Skeletal muscle tissue (tissue), 3 donors: ENCODE measurements at regions not wholly inside any gene's neighbourhood (a gene's known extent, or its start where the extent isn't known, plus 50 kb on each side); places are given as distances from the start of the nearest gene placed in this dataset.
"Not testable (repeated sequence)": the region's sequence is repeated elsewhere in the genome, so short reads cannot be mapped to it uniquely, and the experiment has no call there.

ENCODE experiments used
- H3K27ac ChIP-seq: one replicate; pipeline ENCODE4 v1.7.0; 2013; ENCODE audit warnings: mild to moderate bottlenecking, low read depth, low read length, inconsistent platforms
- H3K27me3 ChIP-seq, 3 donors: one replicate each; pipeline ENCODE4 v1.7.0; 2013; ENCODE audit warnings: low read length in 3 of 3; ENCODE audit not compliant: control insufficient read depth in 3 of 3, insufficient read depth in 3 of 3
- H3K36me3 ChIP-seq, 3 donors: one replicate each; pipeline ENCODE4 v1.7.0; 2013; ENCODE audit warnings: low read length in 3 of 3; ENCODE audit not compliant: control insufficient read depth in 3 of 3, insufficient read depth in 3 of 3
- H3K4me1 ChIP-seq, 3 donors: one replicate each; pipeline ENCODE4 v1.7.0; 2013; ENCODE audit warnings: low read length in 3 of 3, mild to moderate bottlenecking in 3 of 3; ENCODE audit not compliant: control insufficient read depth in 3 of 3, insufficient read depth in 3 of 3
- H3K4me3 ChIP-seq, 3 donors: one replicate each; pipeline ENCODE4 v1.7.0; 2013; ENCODE audit warnings: low read length in 3 of 3
- H3K9ac ChIP-seq, 3 donors: one replicate each; pipeline ENCODE4 v1.7.0; 2013; ENCODE audit warnings: low read length in 3 of 3, mild to moderate bottlenecking in 3 of 3, moderate library complexity in 2 of 3, low read depth in 1 of 3
- H3K9me3 ChIP-seq, 3 donors: one replicate each; pipeline ENCODE4 v1.7.0; 2013; ENCODE audit warnings: low read length in 3 of 3; ENCODE audit not compliant: control insufficient read depth in 3 of 3
- donor health status: Osteomylitis.

GRCh38 chr12:42887657-42888056 lies 298.1 kb upstream of the PRICKLE1 start:
- Histone ChIP-seq H3K9me3 (no peaks in the 10 kb centered on the region), H3K4me3 (no peak overlapping the region), H3K4me1 (no peaks in the 10 kb centered on the region), H3K27ac (no peak overlapping the region), H3K9ac (no peak overlapping the region), H3K36me3 (no peaks in the 10 kb centered on the region), H3K27me3 (no peaks in the 10 kb centered on the region)

GRCh38 chr12:42886160-42886559 lies 296.6 kb upstream of the PRICKLE1 start:
- H3K9ac ChIP-seq, result no peak overlapping the region
- no peaks in the 10 kb centered on the region for H3K27me3 ChIP-seq
- no peak overlapping the region for H3K27ac ChIP-seq
- no peak overlapping the region for H3K4me3 ChIP-seq
- no peaks in the 10 kb centered on the region for H3K36me3 ChIP-seq
- no peaks in the 10 kb centered on the region for H3K4me1 ChIP-seq
- H3K9me3 ChIP-seq, result no peaks in the 10 kb centered on the region

- Histone ChIP-seq H3K36me3 (no peaks in the 10 kb centered on the region), H3K27me3 (no peaks in the 10 kb centered on the region), H3K27ac (no peak overlapping the region), H3K9ac (no peak overlapping the region), H3K4me1 (no peaks in the 10 kb centered on the region), H3K4me3 (no peak overlapping the region), H3K9me3 (no peaks in the 10 kb centered on the region)
Observed at GRCh38 chr12:42885677-42886076, 296.1 kb upstream of the PRICKLE1 start.

- Histone ChIP-seq H3K4me1 (no peaks in the 10 kb centered on the region), H3K27me3 (no peaks in the 10 kb centered on the region), H3K36me3 (no peaks in the 10 kb centered on the region), H3K9ac (no peak overlapping the region), H3K9me3 (no peaks in the 10 kb centered on the region), H3K27ac (no peak overlapping the region), H3K4me3 (no peak overlapping the region)
Observed at GRCh38 chr12:42884116-42884515, 294.6 kb upstream of the PRICKLE1 start.

- Histone ChIP-seq H3K4me1 (no peaks in the 10 kb centered on the region), H3K4me3 (no peak overlapping the region), H3K27ac (no peak overlapping the region), H3K9ac (no peak overlapping the region), H3K36me3 (no peaks in the 10 kb centered on the region), H3K9me3 (no peaks in the 10 kb centered on the region), H3K27me3 (no peaks in the 10 kb centered on the region)
Observed at GRCh38 chr12:42873401-42873800, 283.9 kb upstream of the PRICKLE1 start.

GRCh38 chr12:42871816-42872215 lies 282.3 kb upstream of the PRICKLE1 start:
- no peak overlapping the region for H3K27ac ChIP-seq
- H3K27me3 ChIP-seq, result no peaks in the 10 kb centered on the region
- H3K9me3 ChIP-seq, result no peaks in the 10 kb centered on the region
- no peaks in the 10 kb centered on the region for H3K36me3 ChIP-seq
- H3K4me3 ChIP-seq, result no peak overlapping the region
- H3K4me1 ChIP-seq, result no peaks in the 10 kb centered on the region
- H3K9ac ChIP-seq, result no peak overlapping the region

- H3K9me3 ChIP-seq, result no peaks in the 10 kb centered on the region
- H3K27ac ChIP-seq, result no peak overlapping the region
- no peak overlapping the region for H3K9ac ChIP-seq
- H3K27me3 ChIP-seq, result no peaks in the 10 kb centered on the region
- no peaks in the 10 kb centered on the region for H3K4me1 ChIP-seq
- H3K4me3 ChIP-seq, result no peak overlapping the region
- no peaks in the 10 kb centered on the region for H3K36me3 ChIP-seq
Observed at GRCh38 chr12:42868291-42868690, 278.7 kb upstream of the PRICKLE1 start.

- Histone ChIP-seq H3K9me3 (no peaks in the 10 kb centered on the region), H3K4me3 (no peak overlapping the region), H3K27ac (no peak overlapping the region), H3K27me3 (no peaks in the 10 kb centered on the region), H3K36me3 (no peaks in the 10 kb centered on the region), H3K4me1 (no peaks in the 10 kb centered on the region), H3K9ac (no peak overlapping the region)
Observed at GRCh38 chr12:42865282-42865681, 275.7 kb upstream of the PRICKLE1 start.

GRCh38 chr12:42862055-42862454 lies 272.5 kb upstream of the PRICKLE1 start:
- Histone ChIP-seq H3K9me3 (no peaks in the 10 kb centered on the region), H3K27me3 (no peaks in the 10 kb centered on the region), H3K9ac (no peak overlapping the region), H3K4me3 (no peak overlapping the region), H3K27ac (no peak overlapping the region), H3K36me3 (no peaks in the 10 kb centered on the region), H3K4me1 (no peaks in the 10 kb centered on the region)

GRCh38 chr12:42860331-42860730 lies 270.8 kb upstream of the PRICKLE1 start:
- H3K4me3 ChIP-seq, H3K27ac ChIP-seq, H3K9ac ChIP-seq, H3K27me3 ChIP-seq, H3K9me3 ChIP-seq, H3K36me3 ChIP-seq, H3K4me1 ChIP-seq: not testable (repeated sequence)

- no peaks in the 10 kb centered on the region for H3K36me3 ChIP-seq
- no peak overlapping the region for H3K4me3 ChIP-seq
Observed at GRCh38 chr12:42859612-42860011, 270.1 kb upstream of the PRICKLE1 start.

More at GRCh38 chr12:42859612-42860011, 270.1 kb upstream of the PRICKLE1 start:
- H3K27me3 ChIP-seq, result no peaks in the 10 kb centered on the region
- H3K9me3 ChIP-seq, result no peaks in the 10 kb centered on the region
- H3K4me1 ChIP-seq, result no peaks in the 10 kb centered on the region
- no peak overlapping the region for H3K27ac ChIP-seq
- no peak overlapping the region for H3K9ac ChIP-seq
